ENCODE measurements at regions not wholly inside any gene's neighbourhood (a gene's known extent, or its start where the extent isn't known, plus 50 kb on each side); places are given as distances from the start of the nearest gene placed in this dataset.

DNA sequence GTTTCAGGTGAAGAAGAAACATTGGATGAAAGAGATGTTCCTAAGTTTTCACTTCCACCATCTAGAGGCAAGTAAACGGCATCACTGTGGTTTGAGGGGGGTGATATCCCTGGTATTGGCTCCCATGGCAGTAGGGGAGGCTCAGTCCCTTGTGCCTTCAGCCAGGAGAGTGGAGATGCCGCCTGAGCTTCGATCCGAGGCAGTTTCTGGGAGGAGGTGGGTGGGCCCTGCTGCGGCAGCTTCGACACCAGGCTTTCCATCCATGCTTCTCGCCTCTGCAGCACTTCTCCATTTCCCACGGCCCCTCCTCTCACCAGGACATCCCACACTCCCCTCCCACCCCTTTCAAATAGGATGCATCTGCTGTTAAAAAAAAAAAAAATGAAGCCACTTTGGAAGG lies 258.3 kb downstream of the GADD45G start:
- H3K4ac ChIP-seq (replicated peaks; ENCODE audit: insufficient read length, low read depth, low read length) = no peak overlapping the region
- no peak overlapping the region for H3K27ac ChIP-seq (ENCODE audit: low read depth, low read length)
- POLR2A ChIA-PET (ENCODE audit: partially characterized antibody) = no interaction called here
- no peak overlapping the region for H2BK20ac ChIP-seq (ENCODE audit: low read length)
- H3K18ac ChIP-seq (ENCODE audit: extremely low read depth, low read length) = no peak overlapping the region
- no peak overlapping the region for H2AK5ac ChIP-seq (ENCODE audit: low read depth, low read length)
- no peaks in the 10 kb centered on the region for H3K36me3 ChIP-seq (ENCODE audit: control insufficient read depth in 2 of 4, insufficient read depth in 4 of 4, low read length in 3 of 4)
- H4K5ac ChIP-seq (ENCODE audit: insufficient read length, low read depth, low read length) = no peak overlapping the region
- H2BK5ac ChIP-seq (ENCODE audit: low read depth, low read length) = no peak overlapping the region
- H2AFZ ChIP-seq (ENCODE audit: low read length) = no peak overlapping the region
- no peak overlapping the region for H3K4me2 ChIP-seq (ENCODE audit: insufficient read depth in 1 of 2, low read depth in 2 of 2, low read length in 2 of 2)
- no peaks in the 10 kb centered on the region for H4K20me1 ChIP-seq (replicated peaks in 1 of 2; ENCODE audit: control insufficient read depth in 1 of 2, insufficient read depth in 2 of 2, low read length in 2 of 2)
- no peak overlapping the region for H2BK15ac ChIP-seq (ENCODE audit: low read length)
- H2BK120ac ChIP-seq (replicated peaks; ENCODE audit: low read depth, low read length) = no peak overlapping the region
- H3K27me3 ChIP-seq (replicated peaks in 1 of 4; ENCODE audit: control insufficient read depth in 3 of 4, extremely low read depth in 1 of 4, insufficient read depth in 3 of 4, low read length in 3 of 4) = no peaks in the 10 kb centered on the region
- DNase-seq (ENCODE audit: low read depth in 1 of 2, low spot score in 2 of 2) (no peak), FAIRE-seq (no peak)
- TF ChIP-seq SIRT6 (IDR thresholded peaks at IDR 0.05; ENCODE audit: low read length) (no peak), CHD2 (IDR thresholded peaks at IDR 0.05; ENCODE audit: low read length) (no peak), BCL11A (IDR thresholded peaks at IDR 0.05; ENCODE audit: low read depth in 2 of 2, low read length in 2 of 2) (no peak), ASH2L (IDR thresholded peaks at IDR 0.05; ENCODE audit: low read length) (no peak), RXRA (IDR thresholded peaks at IDR 0.05; ENCODE audit: insufficient read depth, low read depth, low read length) (no peak), TEAD4 (IDR thresholded peaks at IDR 0.05; ENCODE audit: low read depth, low read length) (no peak), RFX5 (IDR thresholded peaks at IDR 0.05; ENCODE audit: borderline replicate concordance, low read depth, low read length) (no peak), NANOG (IDR thresholded peaks at IDR 0.05; ENCODE audit: insufficient read depth, low read depth, low read length, poor library complexity, severe bottlenecking) (no peak), EZH2 (IDR thresholded peaks at IDR 0.05; ENCODE audit: low read depth, low read length, severe bottlenecking) (no peak)
- H3K14ac ChIP-seq (ENCODE audit: insufficient read length) = no peak overlapping the region
- CTCF ChIA-PET (ENCODE audit: partially characterized antibody) = interaction anchor here (0.9 to 1.4 kb wide), 3 partner anchors 99 to 259 kb away, joined by 3 to 4 read pairs (median 3); no protein-coding TSS in a partner anchor
- no peaks in the 10 kb centered on the region; a peak in 1 of 7 replicates for H3K4me1 ChIP-seq (replicated peaks in 1 of 4; ENCODE audit: control insufficient read depth in 3 of 4, insufficient read depth in 4 of 4, low read length in 3 of 4)
- H3K9ac ChIP-seq (replicated peaks in 1 of 4; ENCODE audit: extremely low read depth in 1 of 4, low read depth in 3 of 4, low read length in 3 of 4) = no peak overlapping the region
- H3K23me2 ChIP-seq (ENCODE audit: low read depth, low read length) = no peaks in the 10 kb centered on the region
- 96% methylated on average over 7 of the region's 8 CpGs; no CpG with 5 or more reads in 1 of the 2 experiments for WGBS, 2 experiments (ENCODE audit: extremely low coverage in 1 of 2, insufficient coverage in 1 of 2, insufficient read length in 1 of 2, insufficient replicate concordance in 2 of 2, low coverage in 1 of 2, low lambda C conversion rate in 2 of 2, missing lambda C conversion rate in 1 of 2)
- no peak overlapping the region for H4K8ac ChIP-seq (ENCODE audit: extremely low read depth, insufficient read depth, low read length)
- H2BK12ac ChIP-seq (ENCODE audit: low read depth, low read length) = no peak overlapping the region
- no peak overlapping the region for H3K4me3 ChIP-seq (ENCODE audit: extremely low read depth in 1 of 4, insufficient read depth in 2 of 4, low read depth in 3 of 4, low read length in 4 of 4)
- H3K9me3 ChIP-seq (ENCODE audit: insufficient read depth in 2 of 2, low read depth in 1 of 2, low read length in 1 of 2) = peaks cover 0 to 2% of the 10 kb centered on the region in 2 experiments; a peak in 1 of 4 replicates
- no peak overlapping the region for H4K91ac ChIP-seq (replicated peaks; ENCODE audit: insufficient read length, low read length)
- no peak overlapping the region for H3K56ac ChIP-seq (replicated peaks; ENCODE audit: insufficient read length, low read depth, low read length)
- H3K79me1 ChIP-seq (ENCODE audit: low read depth, low read length) = no peaks in the 10 kb centered on the region
- no peak overlapping the region for H3K23ac ChIP-seq (ENCODE audit: insufficient read length)
- no peaks in the 10 kb centered on the region for H3K79me2 ChIP-seq (ENCODE audit: control insufficient read depth in 1 of 2, insufficient read depth in 2 of 2, low read length in 2 of 2)

Measured in H1 (cell line).